IMR-90 (cell line): ENCODE measurements at regions not wholly inside any gene's neighbourhood (a gene's known extent, or its start where the extent isn't known, plus 50 kb on each side); places are given as distances from the start of the nearest gene placed in this dataset.

ENCODE experiments used
- ATAC-seq: fragments of 200-7000 bp; cut with Tn5 transposase; 2 replicates; pipeline ENCODE4 v1.9.1; 2020; ENCODE audit warnings: low read depth, mild to moderate bottlenecking, moderate library complexity
- BruUV-seq: library from RNA; stranded (reverse); fragments of 400-500 nt; replicated peaks from 2 replicates; lab custom pipeline; 2021; lab: Mats Ljungman, UMichigan
- CTCF ChIA-PET: fragments of 300-600 bp; formaldehyde crosslinking; extraction: SDS; loops from one replicate; lab custom pipeline; 2021; ENCODE audit warnings: antibody characterized with exemption; lab: Yijun Ruan, JAX
- POLR2A ChIA-PET: fragments of 300-600 bp; sonication (Branson Sonifier 250); formaldehyde crosslinking; loops from one replicate; lab custom pipeline; 2022; ENCODE audit warnings: antibody characterized with exemption; ENCODE audit not compliant: unreplicated experiment; lab: Charles Lee
- DNase-seq: peaks from one replicate; pipeline ENCODE4 v3.0.0; 2013
- H2AFZ ChIP-seq: replicated peaks from 2 replicates; pipeline ENCODE3; 2013; ENCODE audit warnings: low read length, mild to moderate bottlenecking; ENCODE audit not compliant: poor library complexity
- H2AK5ac ChIP-seq: 2 replicates; pipeline ENCODE4 v1.6.1; 2013; ENCODE audit warnings: low read depth, low read length, inconsistent platforms
- H2AK9ac ChIP-seq: replicated peaks from 2 replicates; pipeline ENCODE3; 2013; ENCODE audit warnings: mild to moderate bottlenecking, low read depth, low read length, moderate library complexity; ENCODE audit not compliant: poor library complexity
- H2BK120ac ChIP-seq: 2 replicates; pipeline ENCODE4 v1.6.1; 2013; ENCODE audit warnings: low read depth, low read length, inconsistent platforms
- H2BK15ac ChIP-seq: 3 replicates; pipeline ENCODE4 v1.6.1; 2013; ENCODE audit warnings: low read depth, low read length, inconsistent platforms
- H2BK20ac ChIP-seq: 2 replicates; pipeline ENCODE4 v1.6.1; 2013; ENCODE audit warnings: low read depth, mild to moderate bottlenecking, inconsistent platforms, low read length, moderate library complexity
- H2BK5ac ChIP-seq: 2 replicates; pipeline ENCODE4 v1.6.1; 2013; ENCODE audit warnings: mild to moderate bottlenecking, low read depth, low read length, inconsistent platforms; ENCODE audit not compliant: poor library complexity, severe bottlenecking
- H3K14ac ChIP-seq: replicated peaks from 2 replicates; pipeline ENCODE4 v1.6.1; 2013; ENCODE audit warnings: low read depth, low read length, inconsistent platforms
- H3K18ac ChIP-seq: 2 replicates; pipeline ENCODE4 v1.6.1; 2013; ENCODE audit warnings: low read depth, low read length, control low read depth
- H3K23ac ChIP-seq: 2 replicates; pipeline ENCODE4 v1.6.1; 2013; ENCODE audit warnings: low read depth, low read length, inconsistent platforms
- H3K27ac ChIP-seq: 2 replicates; pipeline ENCODE4 v1.5.1; 2013; ENCODE audit warnings: mild to moderate bottlenecking, control low read depth, low read length; ENCODE audit not compliant: insufficient read depth
- H3K27me3 ChIP-seq: 2 replicates; pipeline ENCODE4 v1.6.1; 2013; ENCODE audit warnings: low read length; ENCODE audit not compliant: control insufficient read depth, insufficient read depth
- H3K36me3 ChIP-seq: 2 replicates; pipeline ENCODE4 v1.6.1; 2013; ENCODE audit warnings: low read length, mixed read lengths; ENCODE audit not compliant: control insufficient read depth, insufficient read depth
- H3K4ac ChIP-seq: 2 replicates; pipeline ENCODE4 v1.6.1; 2013; ENCODE audit warnings: low read depth, low read length, inconsistent platforms
- H3K4me1 ChIP-seq: 2 replicates; pipeline ENCODE4 v1.6.1; 2013; ENCODE audit warnings: low read length, mixed read lengths; ENCODE audit not compliant: control insufficient read depth, insufficient read depth
- H3K4me2 ChIP-seq: 2 replicates; pipeline ENCODE4 v1.6.1; 2013; ENCODE audit warnings: low read depth, mild to moderate bottlenecking, control low read depth, low read length, moderate library complexity
- H3K4me3 ChIP-seq: 2 replicates; pipeline ENCODE4 v1.5.1; 2013; ENCODE audit warnings: low read depth, mild to moderate bottlenecking, control low read depth, low read length, moderate library complexity; ENCODE audit not compliant: insufficient read depth
- H3K56ac ChIP-seq: 2 replicates; pipeline ENCODE4 v1.6.1; 2013; ENCODE audit warnings: low read length, inconsistent platforms; ENCODE audit not compliant: insufficient read depth; ENCODE audit errors: extremely low read depth
- H3K79me1 ChIP-seq, 2 experiments: 2 replicates each; pipeline ENCODE4 v1.6.1; 2013; ENCODE audit warnings: low read length in 2 of 2, inconsistent platforms in 1 of 2, low read depth in 1 of 2
- H3K9ac ChIP-seq: 2 replicates; pipeline ENCODE4 v1.6.1; 2013; ENCODE audit warnings: low read depth, low read length, control low read depth
- H3K9me1 ChIP-seq: 2 replicates; pipeline ENCODE4 v1.6.1; 2013; ENCODE audit warnings: low read length, inconsistent platforms; ENCODE audit not compliant: insufficient read depth
- H3K9me3 ChIP-seq: 2 replicates; pipeline ENCODE4 v1.6.1; 2013; ENCODE audit warnings: low read length; ENCODE audit not compliant: control insufficient read depth, insufficient read depth
- H4K20me1 ChIP-seq: 2 replicates; pipeline ENCODE4 v1.6.1; 2013; ENCODE audit warnings: low read length, inconsistent platforms; ENCODE audit not compliant: insufficient read depth
- H4K5ac ChIP-seq: 2 replicates; pipeline ENCODE4 v1.6.1; 2013; ENCODE audit warnings: mild to moderate bottlenecking, low read depth, low read length, control low read depth
- H4K8ac ChIP-seq, 2 experiments: 2 replicates each; pipeline ENCODE4 v1.6.1; 2013; ENCODE audit warnings: low read depth in 2 of 2, low read length in 2 of 2, control low read depth in 1 of 2, inconsistent platforms in 1 of 2
- H4K91ac ChIP-seq: 2 replicates; pipeline ENCODE4 v1.6.1; 2013; ENCODE audit warnings: low read depth, low read length, inconsistent platforms; ENCODE audit not compliant: insufficient read depth
- BHLHE40 ChIP-seq: fragments of 150-350 bp; IDR thresholded peaks from 2 replicates; pipeline ENCODE4 v1.6.1; 2016; ENCODE audit warnings: mild to moderate bottlenecking, low read depth, low read length
- CHD1 ChIP-seq: IDR thresholded peaks from 2 replicates; pipeline ENCODE4 v1.6.1; 2012; ENCODE audit warnings: low read depth, low read length, improper control_type of control experiment
- CTCF ChIP-seq: conservative IDR thresholded peaks from 2 replicates; pipeline ENCODE4 v1.5.1; 2012; ENCODE audit warnings: mild to moderate bottlenecking, low read depth, low read length, improper control_type of control experiment
- ELK1 ChIP-seq: fragments of 150-350 bp; IDR thresholded peaks from 2 replicates; pipeline ENCODE4 v1.6.1; 2016; ENCODE audit warnings: low read depth, mild to moderate bottlenecking, low read length, moderate library complexity, borderline replicate concordance
- FOS ChIP-seq: fragments of 150-350 bp; IDR thresholded peaks from 2 replicates; pipeline ENCODE4 v1.6.1; 2016; ENCODE audit warnings: low read depth, low read length
- MAFK ChIP-seq: IDR thresholded peaks from 2 replicates; pipeline ENCODE4 v1.6.1; 2012; ENCODE audit warnings: low read depth, low read length, improper control_type of control experiment
- MAZ ChIP-seq: IDR thresholded peaks from 2 replicates; pipeline ENCODE4 v1.6.1; 2012; ENCODE audit warnings: low read depth, mild to moderate bottlenecking, low read length, improper control_type of control experiment, moderate library complexity, borderline replicate concordance
- MXI1 ChIP-seq: IDR thresholded peaks from 2 replicates; pipeline ENCODE4 v1.6.1; 2012; ENCODE audit warnings: low read depth, mild to moderate bottlenecking, low read length, moderate library complexity, borderline replicate concordance
- NFE2L2 ChIP-seq: fragments of 150-350 bp; IDR thresholded peaks from 2 replicates; pipeline ENCODE4 v1.6.1; 2016; ENCODE audit warnings: low read depth, mild to moderate bottlenecking, low read length
- POLR2A ChIP-seq: IDR thresholded peaks from 2 replicates; pipeline ENCODE4 v1.6.1; 2012; ENCODE audit warnings: mild to moderate bottlenecking, low read depth, low read length
- RAD21 ChIP-seq: IDR thresholded peaks from 2 replicates; pipeline ENCODE4 v1.6.1; 2012; ENCODE audit warnings: low read length, improper control_type of control experiment
- RCOR1 ChIP-seq: IDR thresholded peaks from 2 replicates; pipeline ENCODE4 v1.6.1; 2012; ENCODE audit warnings: mild to moderate bottlenecking, low read length, improper control_type of control experiment; ENCODE audit not compliant: insufficient replicate concordance
- RFX5 ChIP-seq: IDR thresholded peaks from 2 replicates; pipeline ENCODE4 v1.8.0; 2012; ENCODE audit warnings: low read depth, mild to moderate bottlenecking, low read length, moderate library complexity
- SMC3 ChIP-seq: fragments of 150-350 bp; IDR thresholded peaks from 2 replicates; pipeline ENCODE4 v1.6.1; 2016; ENCODE audit warnings: low read depth, mild to moderate bottlenecking, antibody characterized with exemption, low read length, moderate library complexity
- WGBS, 2 experiments: methylation state at CpG; one replicate each; pipeline versions ENCODE4 v1.1.5 to v1.1.7; 2013; ENCODE audit warnings: missing lambda C conversion rate in 2 of 2; ENCODE audit not compliant: insufficient read length in 1 of 2; ENCODE audit errors: extremely low coverage in 2 of 2; 5-methylcytosine and 5-hydroxymethylcytosine counted together
- dilution Hi-C: fragments of 300-500 bp; cut with HindIII; formaldehyde crosslinking; loops from one replicate; pipeline ENCODE4 v1.14.3; 2018; ENCODE audit warnings: low sequenced_read_pairs; ENCODE audit not compliant: unreplicated experiment
- in situ Hi-C: fragments of 300-500 bp; cut with MboI; formaldehyde crosslinking; loops from 3 replicates; pipeline ENCODE4 v1.14.3; 2019; ENCODE audit warnings: low sequenced_read_pairs, inconsistent platforms, mixed read lengths
- intact Hi-C: fragments of 100-400 bp; cut with micrococcal nuclease; formaldehyde crosslinking; loops from 2 replicates; pipeline ENCODE4 v1.10.0; 2022

- Histone ChIP-seq H3K27me3 (no peaks in the 10 kb centered on the region), H2AK5ac (no peak overlapping the region), H2AK9ac (no peak overlapping the region), H3K4me1 (no peaks in the 10 kb centered on the region), H3K27ac (no peak overlapping the region), H4K20me1 (no peaks in the 10 kb centered on the region), H3K14ac (no peak overlapping the region), H2BK15ac (no peak overlapping the region), H4K5ac (no peak overlapping the region), H3K4me2 (no peak overlapping the region), H3K36me3 (no peaks in the 10 kb centered on the region), H4K91ac (no peak overlapping the region), H4K8ac (no peak overlapping the region), H3K9me1 (no peaks in the 10 kb centered on the region), H2AFZ (peak overlapping the region; percentile 13), H2BK120ac (no peak overlapping the region), H3K9ac (no peak overlapping the region), H2BK5ac (no peak overlapping the region), H3K18ac (no peak overlapping the region), H3K9me3 (0 out of 2 replicates have a peak, but pooled peaks cover 2% of the 10 kb centered on the region), H3K56ac (no peak overlapping the region), H2BK20ac (no peak overlapping the region), H3K79me1 (no peaks in the 10 kb centered on the region), H3K4me3 (no peak overlapping the region), H3K4ac (no peak overlapping the region), H3K23ac (no peak overlapping the region)
- TF ChIP-seq SMC3 = no peak
- TF ChIP-seq CHD1 = no peak
- no peak for TF ChIP-seq RCOR1
- no peak for TF ChIP-seq FOS
- TF ChIP-seq RFX5 = no peak
- TF ChIP-seq CTCF = no peak
- TF ChIP-seq RAD21 = no peak
- no peak for TF ChIP-seq BHLHE40
- no peak for TF ChIP-seq POLR2A
- TF ChIP-seq MAZ = no peak
- no peak for TF ChIP-seq MAFK
- TF ChIP-seq NFE2L2 = no peak
- no peak for TF ChIP-seq MXI1
- no peak for TF ChIP-seq ELK1
- ChIA-PET CTCF (interaction anchor here (0.6 kb wide), 1 partner anchor 493 kb away, joined by 3 read pairs; no protein-coding TSS in a partner anchor), POLR2A (no interaction called here)
- in situ Hi-C loops (no loop called here), intact Hi-C loops (no loop called here), dilution Hi-C loops (no loop called here)
- DNase-seq = no peak
- BruUV-seq = no TSS peak
- no peak for ATAC-seq
- 20% methylated on average over 1 of the region's 14 CpGs; no CpG with 5 or more reads in 1 of the 2 experiments for WGBS, 2 experiments
Observed at GRCh38 chr15:95940431-95940985, 390.0 kb upstream of the NR2F2 start.
